GM19397 (cell line): ENCODE measurements at regions not wholly inside any gene's neighbourhood (a gene's known extent, or its start where the extent isn't known, plus 50 kb on each side); places are given as distances from the start of the nearest gene placed in this dataset.
A peak's percentile ranks its signal among the peaks of the same experiment; 100 is the strongest.
"Not testable (repeated sequence)": the region's sequence is repeated elsewhere in the genome, so short reads cannot be mapped to it uniquely, and the experiment has no call there.

ENCODE experiments used
- ATAC-seq: cut with Tn5 transposase; IDR thresholded peaks from one replicate; pipeline ENCODE4 v1.9.1; 2021; ENCODE audit warnings: mild to moderate bottlenecking, moderate library complexity; ENCODE audit not compliant: unreplicated experiment

- ATAC-seq, result not testable (repeated sequence)
These were observed 77.8 kb downstream of the LIMS4 start for GRCh38 chr2:110394769-110395168.

- not testable (repeated sequence) for ATAC-seq
These were observed 80.2 kb downstream of the LIMS4 start for GRCh38 chr2:110392366-110392765.

- not testable (repeated sequence) for ATAC-seq
These were observed 81.6 kb downstream of the LIMS4 start for GRCh38 chr2:110391035-110391418.

GRCh38 chr2:110390351-110391034 lies 82.1 kb downstream of the LIMS4 start:
- not testable (repeated sequence) for ATAC-seq

- not testable (repeated sequence) for ATAC-seq
These were observed 85.6 kb downstream of the LIMS4 start for GRCh38 chr2:110387044-110387443.

- not testable (repeated sequence) for ATAC-seq
These were observed 86.1 kb downstream of the LIMS4 start for GRCh38 chr2:110386546-110386945.

- ATAC-seq, result not testable (repeated sequence)
These were observed 87.9 kb downstream of the LIMS4 start for GRCh38 chr2:110384736-110385119.

GRCh38 chr2:110384109-110384735 lies 88.4 kb downstream of the LIMS4 start:
- not testable (repeated sequence) for ATAC-seq

- ATAC-seq, result peak; percentile 67
These were observed 89.2 kb downstream of the LIMS4 start for GRCh38 chr2:110383163-110384048.

GRCh38 chr2:110373519-110373918 lies 99.1 kb downstream of the LIMS4 start:
- not testable (repeated sequence) for ATAC-seq

- not testable (repeated sequence) for ATAC-seq
These were observed 101.0 kb downstream of the LIMS4 start for GRCh38 chr2:110371633-110372032.

GRCh38 chr2:110357616-110358015 lies 115.0 kb downstream of the LIMS4 start:
- ATAC-seq, result not testable (repeated sequence)

GRCh38 chr2:110354294-110355018 lies 118.2 kb downstream of the LIMS4 start:
- not testable (repeated sequence) for ATAC-seq

GRCh38 chr2:110350718-110351117 lies 121.9 kb downstream of the LIMS4 start:
- not testable (repeated sequence) for ATAC-seq

- ATAC-seq, result not testable (repeated sequence)
These were observed 123.7 kb downstream of the LIMS4 start for GRCh38 chr2:110348902-110349301.

GRCh38 chr2:110344405-110345035 lies 128.1 kb downstream of the LIMS4 start:
- not testable (repeated sequence) for ATAC-seq

GRCh38 chr2:110342077-110342476 lies 129.7 kb upstream of the MTLN start:
- ATAC-seq, result not testable (repeated sequence)

GRCh38 chr2:110339126-110339525 lies 126.8 kb upstream of the MTLN start:
- ATAC-seq, result not testable (repeated sequence)

- ATAC-seq, result not testable (repeated sequence)
These were observed 126.1 kb upstream of the MTLN start for GRCh38 chr2:110338277-110339003.
